CD4-positive, alpha-beta T cell (primary cell): ENCODE measurements at regions not wholly inside any gene's neighbourhood (a gene's known extent, or its start where the extent isn't known, plus 50 kb on each side); places are given as distances from the start of the nearest gene placed in this dataset.

Experiments
- ATAC-seq: fragments of 200-7000 bp; cut with Tn5 transposase; one replicate; pipeline ENCODE4 v1.10.0; 2022; ENCODE audit warnings: mild to moderate bottlenecking; ENCODE audit not compliant: poor library complexity
- CTCF ChIA-PET: fragments of 350-600 bp; sonication (Branson Sonifier 250); formaldehyde crosslinking; loops from one replicate; lab custom pipeline; 2021; ENCODE audit warnings: antibody characterized with exemption, inconsistent platforms; lab: Charles Lee
- POLR2A ChIA-PET: fragments of 350-600 bp; sonication (Branson Sonifier 250); formaldehyde crosslinking; loops from one replicate; lab custom pipeline; 2021; ENCODE audit warnings: antibody characterized with exemption, inconsistent platforms; lab: Charles Lee
- DNase-seq, 14 experiments: peaks; one replicate each; pipeline ENCODE4 v3.0.0-alpha.2; 2013 to 2020; ENCODE audit warnings: mixed read lengths in 2 of 14
- H3K27ac ChIP-seq, 2 donors: one replicate each; pipeline versions ENCODE4 v1.5.1 to v1.7.0; 2013; ENCODE audit warnings: low read length in 2 of 2, low read depth in 1 of 2, mild to moderate bottlenecking in 1 of 2
- H3K27me3 ChIP-seq, 2 experiments: 1 replicate in 1 of 2; 2 replicates in 1 of 2; pipeline versions ENCODE4 v1.6.1 to v1.7.0; 2013; ENCODE audit warnings: low read length in 2 of 2, control low read depth in 1 of 2, mild to moderate bottlenecking in 1 of 2, moderate library complexity in 1 of 2; ENCODE audit not compliant: insufficient read depth in 2 of 2, control insufficient read depth in 1 of 2
- H3K36me3 ChIP-seq: one replicate; pipeline ENCODE4 v1.6.1; 2013; ENCODE audit warnings: low read length, control low read depth; ENCODE audit not compliant: insufficient read depth
- H3K4me1 ChIP-seq: one replicate; pipeline ENCODE4 v1.6.1; 2013; ENCODE audit warnings: low read length, control low read depth; ENCODE audit not compliant: insufficient read depth
- H3K4me3 ChIP-seq: one replicate; pipeline ENCODE4 v1.5.1; 2013; ENCODE audit warnings: mild to moderate bottlenecking, low read length, moderate library complexity
- H3K9me3 ChIP-seq, 2 experiments: 1 replicate in 1 of 2; 2 replicates in 1 of 2; pipeline versions ENCODE4 v1.6.1 to v1.7.0; 2013; ENCODE audit warnings: low read length in 2 of 2, mild to moderate bottlenecking in 2 of 2, control low read depth in 1 of 2, moderate library complexity in 1 of 2; ENCODE audit not compliant: control insufficient read depth in 1 of 2, insufficient read depth in 1 of 2
- H3K27ac Mint-ChIP-seq: one replicate; pipeline ENCODE4 v1.8.0; 2020; ENCODE audit warnings: mixed read lengths
- H3K27me3 Mint-ChIP-seq: one replicate; pipeline ENCODE4 v1.8.0; 2021; ENCODE audit warnings: mixed read lengths
- H3K36me3 Mint-ChIP-seq: one replicate; pipeline ENCODE4 v1.8.0; 2021; ENCODE audit warnings: low read depth, mixed read lengths
- H3K4me1 Mint-ChIP-seq: one replicate; pipeline ENCODE4 v1.8.0; 2021; ENCODE audit warnings: low read depth, mixed read lengths
- H3K4me3 Mint-ChIP-seq: one replicate; pipeline ENCODE4 v1.8.0; 2020; ENCODE audit warnings: mild to moderate bottlenecking, mixed read lengths
- H3K9me3 Mint-ChIP-seq: one replicate; pipeline ENCODE4 v1.8.0; 2020; ENCODE audit warnings: mixed read lengths
- intact Hi-C, 2 experiments: fragments of 100-400 bp; cut with DNase I in 1 of 2; cut with micrococcal nuclease in 1 of 2; formaldehyde crosslinking; loops; one replicate each; pipeline versions ENCODE4 v1.15.1 to v1.9.0; 2023 to 2025; cut with DNase I, micrococcal nuclease
- TF ChIP-seq, protein P1 (sequence below): fragments of 200-600 bp; IDR thresholded peaks from one replicate; pipeline ENCODE4 v1.8.0; 2022; ENCODE audit warnings: antibody characterized with exemption, mild to moderate bottlenecking

DNA sequence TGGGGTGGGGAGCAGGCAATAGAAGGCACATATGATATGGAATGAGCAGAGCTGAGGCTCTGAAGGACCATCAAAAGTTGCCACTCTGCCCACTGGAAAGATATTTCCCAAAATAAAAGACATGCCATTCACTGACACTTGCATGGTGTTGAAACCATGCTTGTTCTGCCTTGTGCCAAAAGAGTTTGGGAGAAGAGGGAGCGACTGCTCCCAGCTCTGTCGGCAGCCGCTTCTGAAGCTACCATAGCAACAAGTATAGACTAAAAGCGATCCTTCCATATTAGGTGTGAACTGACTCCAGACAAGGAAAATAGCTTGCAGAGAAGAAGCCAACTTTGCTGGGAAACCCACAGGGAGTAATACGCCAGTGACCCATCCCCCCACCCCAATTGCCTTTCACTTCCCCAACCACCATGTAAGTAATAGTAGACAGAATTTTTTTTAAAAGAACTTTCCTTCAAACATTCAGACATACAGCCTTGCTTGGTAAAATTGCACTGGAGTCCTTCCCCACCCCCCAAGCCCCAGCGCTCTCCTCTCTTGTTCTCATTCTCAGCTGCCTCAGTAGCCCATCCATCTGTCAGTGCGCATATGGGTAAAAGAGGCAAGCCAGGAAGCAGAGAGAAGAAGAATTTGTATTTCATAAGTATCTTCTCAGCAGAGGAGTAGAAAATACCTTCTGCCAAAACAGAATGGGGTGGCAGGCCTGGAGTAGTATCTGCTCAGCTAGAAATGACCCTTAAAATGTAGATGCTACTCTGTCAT, 263.7 kb downstream of the OMA1 start:
- CTCF ChIA-PET = interaction anchor here (0.6 kb wide), 1 partner anchor 57 kb away, joined by 3 read pairs; no protein-coding TSS in a partner anchor
- Mint-ChIP-seq H3K4me1 (no peaks in the 10 kb centered on the region), H3K27me3 (no peaks in the 10 kb centered on the region), H3K9me3 (peaks cover 4% of the 10 kb centered on the region), H3K4me3 (no peak overlapping the region), H3K27ac (no peak overlapping the region), H3K36me3 (no peaks in the 10 kb centered on the region)
- no peaks in the 10 kb centered on the region for H3K36me3 ChIP-seq
- intact Hi-C loops = no loop called here
- no peaks in the 10 kb centered on the region for H3K27me3 ChIP-seq
- ATAC-seq (no peak), DNase-seq (no peak)
- POLR2A ChIA-PET = no interaction called here
- H3K4me1 ChIP-seq = no peaks in the 10 kb centered on the region
- no peak overlapping the region for H3K27ac ChIP-seq
- H3K4me3 ChIP-seq = no peak overlapping the region
- H3K9me3 ChIP-seq = no peaks in the 10 kb centered on the region
- TF ChIP-seq, protein P1, sequence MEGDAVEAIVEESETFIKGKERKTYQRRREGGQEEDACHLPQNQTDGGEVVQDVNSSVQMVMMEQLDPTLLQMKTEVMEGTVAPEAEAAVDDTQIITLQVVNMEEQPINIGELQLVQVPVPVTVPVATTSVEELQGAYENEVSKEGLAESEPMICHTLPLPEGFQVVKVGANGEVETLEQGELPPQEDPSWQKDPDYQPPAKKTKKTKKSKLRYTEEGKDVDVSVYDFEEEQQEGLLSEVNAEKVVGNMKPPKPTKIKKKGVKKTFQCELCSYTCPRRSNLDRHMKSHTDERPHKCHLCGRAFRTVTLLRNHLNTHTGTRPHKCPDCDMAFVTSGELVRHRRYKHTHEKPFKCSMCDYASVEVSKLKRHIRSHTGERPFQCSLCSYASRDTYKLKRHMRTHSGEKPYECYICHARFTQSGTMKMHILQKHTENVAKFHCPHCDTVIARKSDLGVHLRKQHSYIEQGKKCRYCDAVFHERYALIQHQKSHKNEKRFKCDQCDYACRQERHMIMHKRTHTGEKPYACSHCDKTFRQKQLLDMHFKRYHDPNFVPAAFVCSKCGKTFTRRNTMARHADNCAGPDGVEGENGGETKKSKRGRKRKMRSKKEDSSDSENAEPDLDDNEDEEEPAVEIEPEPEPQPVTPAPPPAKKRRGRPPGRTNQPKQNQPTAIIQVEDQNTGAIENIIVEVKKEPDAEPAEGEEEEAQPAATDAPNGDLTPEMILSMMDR = no peak

DNA sequence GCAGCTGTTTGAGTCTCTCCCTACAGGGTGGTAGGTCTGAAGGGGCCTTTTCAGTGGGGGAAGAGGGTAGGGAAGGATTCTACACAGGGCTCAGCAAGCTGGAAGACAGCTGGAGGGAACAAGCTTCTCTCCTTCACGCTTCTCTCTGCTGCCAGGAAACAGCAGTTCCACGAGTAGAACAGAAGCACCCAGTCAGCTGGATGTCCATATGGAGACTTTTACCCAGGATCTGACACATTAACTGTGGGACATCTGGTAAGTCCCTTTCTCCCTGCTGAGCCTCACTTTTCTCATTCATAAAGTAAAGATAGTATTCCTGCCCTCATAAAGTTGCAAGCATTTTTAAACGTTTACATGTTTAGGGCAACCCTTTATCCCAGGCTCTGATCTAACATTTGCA, 280.3 kb downstream of the OMA1 start:
- H3K4me1 Mint-ChIP-seq = no peaks in the 10 kb centered on the region
- H3K4me1 ChIP-seq = no peaks in the 10 kb centered on the region
- TF ChIP-seq, protein P1 = no peak
- intact Hi-C loops = no loop called here
- peaks cover 2% of the 10 kb centered on the region for H3K9me3 Mint-ChIP-seq
- DNase-seq (no peak), ATAC-seq (no peak)
- POLR2A ChIA-PET = no interaction called here
- CTCF ChIA-PET = no interaction called here
- H3K4me3 ChIP-seq = no peak overlapping the region
- H3K27ac ChIP-seq = no peak overlapping the region
- H3K9me3 ChIP-seq = peaks cover 0 to 5% of the 10 kb centered on the region in 2 experiments
- H3K27me3 ChIP-seq = no peaks in the 10 kb centered on the region
- H3K4me3 Mint-ChIP-seq = no peak overlapping the region
- H3K36me3 Mint-ChIP-seq = no peaks in the 10 kb centered on the region
- no peaks in the 10 kb centered on the region for H3K27me3 Mint-ChIP-seq
- no peak overlapping the region for H3K27ac Mint-ChIP-seq
- H3K36me3 ChIP-seq = no peaks in the 10 kb centered on the region

DNA sequence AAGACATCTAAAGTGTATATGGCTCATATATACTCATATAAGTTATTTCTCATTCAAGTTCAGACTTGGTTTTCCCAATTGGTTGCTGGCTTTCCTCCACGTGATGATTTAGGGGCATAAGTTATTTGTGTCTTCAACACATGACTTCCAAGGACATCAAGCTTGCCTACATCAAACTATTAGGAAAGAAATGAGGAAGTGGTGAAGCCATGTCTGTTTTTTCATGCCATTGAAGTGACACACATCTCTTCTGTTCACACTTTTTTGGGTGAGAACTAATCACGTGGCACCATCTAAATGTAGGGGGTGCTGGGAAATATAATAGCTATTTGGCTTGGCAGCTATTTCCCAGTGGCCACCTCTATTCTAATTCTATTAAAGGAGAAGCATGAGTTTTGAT, 282.1 kb downstream of the OMA1 start:
- no peak overlapping the region for H3K4me3 Mint-ChIP-seq
- DNase-seq (no peak), ATAC-seq (no peak)
- H3K36me3 Mint-ChIP-seq = no peaks in the 10 kb centered on the region
- Histone ChIP-seq H3K36me3 (no peaks in the 10 kb centered on the region), H3K27ac (no peak overlapping the region), H3K4me3 (no peak overlapping the region), H3K4me1 (no peaks in the 10 kb centered on the region), H3K27me3 (no peaks in the 10 kb centered on the region), H3K9me3 (peaks cover 0 to 5% of the 10 kb centered on the region in 2 experiments)
- intact Hi-C loops = no loop called here
- TF ChIP-seq, protein P1 = no peak
- H3K9me3 Mint-ChIP-seq = peaks cover 2% of the 10 kb centered on the region
- ChIA-PET CTCF (interaction anchor here (1.0 kb wide), 1 partner anchor 16 kb away, joined by 3 read pairs; no protein-coding TSS in a partner anchor), POLR2A (no interaction called here)
- H3K4me1 Mint-ChIP-seq = no peaks in the 10 kb centered on the region
- no peaks in the 10 kb centered on the region for H3K27me3 Mint-ChIP-seq
- no peak overlapping the region for H3K27ac Mint-ChIP-seq
